Osteoblast (primary cell): ENCODE measurements at regions not wholly inside any gene's neighbourhood (a gene's known extent, or its start where the extent isn't known, plus 50 kb on each side); places are given as distances from the start of the nearest gene placed in this dataset.

ENCODE experiments used
- DNase-seq: peaks from one replicate; pipeline ENCODE4 v3.0.0; 2011; ENCODE audit warnings: low spot score, mixed read lengths; ENCODE audit not compliant: insufficient read length; ENCODE audit errors: missing footprints
- H2AFZ ChIP-seq: 2 replicates; pipeline ENCODE4 v1.6.0; 2011; ENCODE audit warnings: mild to moderate bottlenecking, low read length
- H3K27ac ChIP-seq: 2 replicates; pipeline ENCODE4 v1.5.1; 2011; ENCODE audit warnings: mild to moderate bottlenecking, low read depth, low read length, moderate library complexity
- H3K27me3 ChIP-seq: 2 replicates; pipeline ENCODE4 v1.6.0; 2012; ENCODE audit warnings: mild to moderate bottlenecking, control low read depth, inconsistent platforms, low read length, moderate library complexity; ENCODE audit not compliant: insufficient read depth
- H3K36me3 ChIP-seq: 2 replicates; pipeline ENCODE4 v1.5.1; 2011; ENCODE audit warnings: mild to moderate bottlenecking, low read length, control low read depth, moderate library complexity; ENCODE audit not compliant: insufficient read depth
- H3K4me1 ChIP-seq: 2 replicates; pipeline ENCODE4 v1.5.1; 2011; ENCODE audit warnings: mild to moderate bottlenecking, low read length, control low read depth, moderate library complexity; ENCODE audit not compliant: insufficient read depth
- H3K4me2 ChIP-seq: 2 replicates; pipeline ENCODE4 v1.6.0; 2011; ENCODE audit warnings: mild to moderate bottlenecking, low read length; ENCODE audit not compliant: insufficient read depth
- H3K4me3 ChIP-seq: fragments of 200-600 bp; sonication (generic); 3 replicates; pipeline ENCODE4 v1.5.1; 2012; ENCODE audit warnings: mild to moderate bottlenecking, low read length, inconsistent platforms; ENCODE audit not compliant: insufficient read depth
- H3K79me2 ChIP-seq: 2 replicates; pipeline ENCODE4 v1.6.0; 2012; ENCODE audit warnings: mild to moderate bottlenecking, low read length, control low read depth, inconsistent platforms; ENCODE audit not compliant: insufficient read depth
- H3K9me3 ChIP-seq: 2 replicates; pipeline ENCODE4 v1.5.1; 2011; ENCODE audit warnings: low read depth, low read length, control low read depth
- H4K20me1 ChIP-seq: 2 replicates; pipeline ENCODE4 v1.6.0; 2012; ENCODE audit warnings: mild to moderate bottlenecking, low read length, control low read depth; ENCODE audit not compliant: insufficient read depth
- TF ChIP-seq, protein P1 (sequence below): IDR thresholded peaks from 2 replicates; pipeline ENCODE4 v1.5.1; 2011; ENCODE audit warnings: mild to moderate bottlenecking, low read depth, low read length, moderate library complexity; ENCODE audit errors: extremely low read depth

DNA sequence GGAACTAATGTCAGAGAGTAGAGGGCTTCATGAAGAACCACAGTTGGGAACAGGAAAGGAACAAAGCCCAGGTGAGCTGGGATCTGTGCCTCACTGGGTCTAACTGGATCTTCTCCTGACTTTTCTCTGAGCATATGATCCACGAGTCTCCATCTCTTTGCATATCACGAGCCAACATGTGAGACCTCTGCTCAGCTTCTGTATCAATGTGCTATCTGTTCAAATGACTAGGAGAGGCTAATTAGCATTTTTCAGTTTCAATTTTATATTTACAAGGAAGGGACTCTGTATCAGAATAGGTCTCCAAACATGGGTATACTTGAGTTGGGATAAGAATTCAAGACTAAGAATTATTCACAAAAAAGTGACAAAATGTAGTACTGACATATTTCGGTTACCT is 73.8 kb upstream of the SGCD start:
- H3K9me3 ChIP-seq, result no peaks in the 10 kb centered on the region
- H3K36me3 ChIP-seq, result no peaks in the 10 kb centered on the region
- no peaks in the 10 kb centered on the region for H3K79me2 ChIP-seq
- TF ChIP-seq, protein P1, sequence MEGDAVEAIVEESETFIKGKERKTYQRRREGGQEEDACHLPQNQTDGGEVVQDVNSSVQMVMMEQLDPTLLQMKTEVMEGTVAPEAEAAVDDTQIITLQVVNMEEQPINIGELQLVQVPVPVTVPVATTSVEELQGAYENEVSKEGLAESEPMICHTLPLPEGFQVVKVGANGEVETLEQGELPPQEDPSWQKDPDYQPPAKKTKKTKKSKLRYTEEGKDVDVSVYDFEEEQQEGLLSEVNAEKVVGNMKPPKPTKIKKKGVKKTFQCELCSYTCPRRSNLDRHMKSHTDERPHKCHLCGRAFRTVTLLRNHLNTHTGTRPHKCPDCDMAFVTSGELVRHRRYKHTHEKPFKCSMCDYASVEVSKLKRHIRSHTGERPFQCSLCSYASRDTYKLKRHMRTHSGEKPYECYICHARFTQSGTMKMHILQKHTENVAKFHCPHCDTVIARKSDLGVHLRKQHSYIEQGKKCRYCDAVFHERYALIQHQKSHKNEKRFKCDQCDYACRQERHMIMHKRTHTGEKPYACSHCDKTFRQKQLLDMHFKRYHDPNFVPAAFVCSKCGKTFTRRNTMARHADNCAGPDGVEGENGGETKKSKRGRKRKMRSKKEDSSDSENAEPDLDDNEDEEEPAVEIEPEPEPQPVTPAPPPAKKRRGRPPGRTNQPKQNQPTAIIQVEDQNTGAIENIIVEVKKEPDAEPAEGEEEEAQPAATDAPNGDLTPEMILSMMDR, result no peak
- no peak overlapping the region for H3K4me3 ChIP-seq
- H3K27me3 ChIP-seq, result no peaks in the 10 kb centered on the region
- peaks cover 2% of the 10 kb centered on the region for H3K4me1 ChIP-seq
- no peak for DNase-seq
- no peak overlapping the region for H2AFZ ChIP-seq
- H3K4me2 ChIP-seq, result no peak overlapping the region
- no peak overlapping the region for H3K27ac ChIP-seq
- no peaks in the 10 kb centered on the region for H4K20me1 ChIP-seq

DNA sequence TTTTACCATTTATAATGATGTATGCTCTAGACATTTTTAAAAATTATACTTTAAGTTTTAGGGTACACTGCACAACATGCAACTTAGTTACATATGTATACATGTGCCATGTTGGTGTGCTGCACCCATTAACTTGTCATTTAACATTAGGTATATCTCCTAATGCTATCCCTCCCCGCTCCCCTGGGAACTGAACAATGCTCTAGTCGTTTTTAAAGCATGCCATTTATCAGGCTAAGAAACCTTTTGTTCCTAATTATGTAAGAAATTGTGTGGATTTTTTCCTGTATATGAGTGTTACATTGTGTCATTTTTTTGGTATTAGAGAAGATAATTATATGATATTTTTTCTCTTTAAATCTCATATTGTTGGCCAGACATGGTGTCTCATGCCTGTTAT is 72.8 kb upstream of the SGCD start:
- H3K27ac ChIP-seq, result no peak overlapping the region
- no peaks in the 10 kb centered on the region for H3K36me3 ChIP-seq
- TF ChIP-seq, protein P1, result no peak
- H3K4me2 ChIP-seq, result no peak overlapping the region
- no peaks in the 10 kb centered on the region for H4K20me1 ChIP-seq
- no peak overlapping the region for H3K4me3 ChIP-seq
- H2AFZ ChIP-seq, result no peak overlapping the region
- peaks cover 2% of the 10 kb centered on the region for H3K4me1 ChIP-seq
- DNase-seq, result no peak
- no peaks in the 10 kb centered on the region for H3K27me3 ChIP-seq
- H3K9me3 ChIP-seq, result no peaks in the 10 kb centered on the region
- H3K79me2 ChIP-seq, result no peaks in the 10 kb centered on the region

DNA sequence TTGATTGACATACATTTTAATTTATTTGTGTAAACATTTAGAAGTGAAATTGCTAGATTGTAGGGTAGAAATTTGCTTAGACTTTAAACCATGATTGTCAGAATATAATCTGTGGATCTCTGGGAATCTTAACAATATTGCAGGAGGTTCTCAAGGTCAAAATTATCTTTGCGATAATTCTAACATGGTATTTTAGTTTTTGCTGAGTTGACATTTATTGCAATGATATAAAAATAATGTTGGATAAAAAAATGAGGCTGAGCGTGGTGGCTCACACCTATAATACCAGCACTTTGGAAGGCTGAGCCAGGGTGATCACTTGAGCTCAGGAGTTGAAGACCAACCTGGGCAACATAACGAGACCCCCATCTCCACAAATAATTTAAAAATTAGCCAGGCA is 70.3 kb upstream of the SGCD start:
- no peak for DNase-seq
- TF ChIP-seq, protein P1, result no peak
- Histone ChIP-seq H3K79me2 (no peaks in the 10 kb centered on the region), H3K4me2 (no peak overlapping the region), H3K27me3 (no peaks in the 10 kb centered on the region), H3K4me3 (no peak overlapping the region), H3K4me1 (peaks cover 2% of the 10 kb centered on the region), H3K36me3 (no peaks in the 10 kb centered on the region), H4K20me1 (no peaks in the 10 kb centered on the region), H3K9me3 (no peaks in the 10 kb centered on the region), H2AFZ (no peak overlapping the region), H3K27ac (no peak overlapping the region)

DNA sequence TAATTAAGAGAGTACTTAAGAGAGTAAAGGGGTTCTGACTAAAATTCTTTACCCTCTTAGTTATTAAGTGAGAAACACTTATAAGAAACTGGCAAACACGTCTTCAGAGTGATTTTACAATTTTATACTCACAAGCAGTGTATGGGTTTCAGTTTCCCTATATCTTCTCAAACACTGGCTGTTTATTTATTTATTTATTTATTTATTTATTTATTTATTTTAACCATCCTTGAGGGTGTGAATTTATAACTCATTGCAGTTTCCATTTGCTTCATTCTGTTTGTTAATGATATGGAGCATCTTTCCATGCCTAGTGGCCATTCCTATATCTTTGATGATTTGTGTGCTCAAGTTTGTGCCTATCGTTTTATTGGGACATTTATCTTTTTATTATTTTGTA is 68.0 kb upstream of the SGCD start:
- H3K27me3 ChIP-seq, result no peaks in the 10 kb centered on the region
- TF ChIP-seq, protein P1, result no peak

More for the DNA sequence above, 68.0 kb upstream of the SGCD start:
- H3K36me3 ChIP-seq, result no peaks in the 10 kb centered on the region
- H3K27ac ChIP-seq, result no peak overlapping the region
- no peak for DNase-seq
- no peaks in the 10 kb centered on the region for H4K20me1 ChIP-seq
- H3K9me3 ChIP-seq, result no peaks in the 10 kb centered on the region
- no peak overlapping the region for H3K4me3 ChIP-seq
- H3K79me2 ChIP-seq, result no peaks in the 10 kb centered on the region
- no peak overlapping the region for H2AFZ ChIP-seq
- H3K4me2 ChIP-seq, result no peak overlapping the region
- peaks cover 2% of the 10 kb centered on the region for H3K4me1 ChIP-seq
